ENCODE measurements at regions not wholly inside any gene's neighbourhood (a gene's known extent, or its start where the extent isn't known, plus 50 kb on each side); places are given as distances from the start of the nearest gene placed in this dataset.
A peak's percentile ranks its signal among the peaks of the same experiment; 100 is the strongest.

GRCh38 chrX:21153033-21153432, 221.2 kb upstream of the CNKSR2 start:
- no peak for TF ChIP-seq CTCF (IDR thresholded peaks at IDR 0.05; ENCODE audit: unreplicated experiment in 3 of 3)
- Mint-ChIP-seq H3K27ac (peak overlapping the region in 2 of 3 experiments; percentile 87 to 88), H3K4me3 (no peak overlapping the region), H3K9me3 (no peaks in the 10 kb centered on the region), H3K36me3 (ENCODE audit: low read depth) (no peaks in the 10 kb centered on the region), H3K4me1 (peaks cover 10% of the 10 kb centered on the region), H3K27me3 (ENCODE audit: low read depth) (no peaks in the 10 kb centered on the region)

- peaks cover 10% of the 10 kb centered on the region for H3K4me1 Mint-ChIP-seq
- H3K36me3 Mint-ChIP-seq (ENCODE audit: low read depth), result no peaks in the 10 kb centered on the region
- no peaks in the 10 kb centered on the region for H3K9me3 Mint-ChIP-seq
- no peaks in the 10 kb centered on the region for H3K27me3 Mint-ChIP-seq (ENCODE audit: low read depth)
- no peak for TF ChIP-seq CTCF (IDR thresholded peaks at IDR 0.05; ENCODE audit: unreplicated experiment in 3 of 3)
- peak overlapping the region; percentile 41 to 88 (median 87) for H3K27ac Mint-ChIP-seq
- H3K4me3 Mint-ChIP-seq, result peak overlapping the region in 1 of 3 experiments; percentile 24
Observed at GRCh38 chrX:21153503-21153902, 220.7 kb upstream of the CNKSR2 start.

GRCh38 chrX:21155916-21156315, 218.3 kb upstream of the CNKSR2 start:
- no peaks in the 10 kb centered on the region for H3K27me3 Mint-ChIP-seq (ENCODE audit: low read depth)
- no peak overlapping the region for H3K4me3 Mint-ChIP-seq
- TF ChIP-seq CTCF (IDR thresholded peaks at IDR 0.05; ENCODE audit: unreplicated experiment in 3 of 3), result no peak
- no peaks in the 10 kb centered on the region for H3K9me3 Mint-ChIP-seq
- H3K36me3 Mint-ChIP-seq (ENCODE audit: low read depth), result no peaks in the 10 kb centered on the region
- no peak overlapping the region for H3K27ac Mint-ChIP-seq
- peaks cover 10% of the 10 kb centered on the region for H3K4me1 Mint-ChIP-seq

GRCh38 chrX:21156632-21157031, 217.6 kb upstream of the CNKSR2 start:
- no peaks in the 10 kb centered on the region for H3K36me3 Mint-ChIP-seq (ENCODE audit: low read depth)
- H3K4me1 Mint-ChIP-seq, result peaks cover 10% of the 10 kb centered on the region
- no peaks in the 10 kb centered on the region for H3K9me3 Mint-ChIP-seq
- no peak overlapping the region for H3K4me3 Mint-ChIP-seq
- H3K27ac Mint-ChIP-seq, result no peak overlapping the region
- no peak for TF ChIP-seq CTCF (IDR thresholded peaks at IDR 0.05; ENCODE audit: unreplicated experiment in 3 of 3)
- no peaks in the 10 kb centered on the region for H3K27me3 Mint-ChIP-seq (ENCODE audit: low read depth)

GRCh38 chrX:21158678-21159077, 215.5 kb upstream of the CNKSR2 start:
- Mint-ChIP-seq H3K27me3 (ENCODE audit: low read depth) (no peaks in the 10 kb centered on the region), H3K4me3 (no peak overlapping the region), H3K9me3 (no peaks in the 10 kb centered on the region), H3K4me1 (peaks cover 2% of the 10 kb centered on the region), H3K36me3 (ENCODE audit: low read depth) (no peaks in the 10 kb centered on the region), H3K27ac (no peak overlapping the region)
- no peak for TF ChIP-seq CTCF (IDR thresholded peaks at IDR 0.05; ENCODE audit: unreplicated experiment in 3 of 3)

GRCh38 chrX:21166272-21166982, 207.8 kb upstream of the CNKSR2 start:
- peaks cover 5% of the 10 kb centered on the region for H3K4me1 Mint-ChIP-seq
- H3K27ac Mint-ChIP-seq, result no peak overlapping the region
- no peaks in the 10 kb centered on the region for H3K27me3 Mint-ChIP-seq (ENCODE audit: low read depth)
- no peak for TF ChIP-seq CTCF (IDR thresholded peaks at IDR 0.05; ENCODE audit: unreplicated experiment in 3 of 3)
- H3K4me3 Mint-ChIP-seq, result no peak overlapping the region
- H3K36me3 Mint-ChIP-seq (ENCODE audit: low read depth), result no peaks in the 10 kb centered on the region
- H3K9me3 Mint-ChIP-seq, result no peaks in the 10 kb centered on the region
